NOMO-1 treated with DMSO at 0.1 percent for 48 hours (cell line): ENCODE measurements at regions not wholly inside any gene's neighbourhood (a gene's known extent, or its start where the extent isn't known, plus 50 kb on each side); places are given as distances from the start of the nearest gene placed in this dataset.

Experiments used
- DNase-seq: peaks from one replicate; lab custom pipeline; 2025; ENCODE audit not compliant: unreplicated experiment; lab: John Stamatoyannopoulos, UW

DNA sequence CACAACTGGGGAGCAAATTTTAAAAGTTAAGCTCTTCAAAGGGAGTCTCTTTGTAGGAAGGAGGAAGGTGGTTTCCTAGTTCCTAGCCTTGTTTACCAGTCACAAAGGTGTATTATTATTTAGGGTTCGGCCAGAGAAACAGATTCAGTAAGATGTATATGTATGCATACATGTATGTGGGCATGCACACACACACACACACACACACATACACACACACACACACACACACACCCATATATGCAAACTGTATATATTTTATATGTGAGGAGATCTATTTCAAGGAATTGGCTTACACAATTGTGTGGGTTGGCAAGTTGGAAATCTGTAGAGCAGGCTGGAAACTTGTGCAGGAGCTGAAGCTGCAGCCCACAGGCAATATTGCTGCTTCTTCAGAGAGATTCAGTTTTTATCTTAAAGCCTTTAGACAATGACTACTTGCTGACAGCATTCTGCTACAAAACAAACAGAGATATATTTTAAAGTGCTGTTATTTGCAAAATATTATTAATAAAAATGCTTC lies 75.3 kb upstream of the DNAH5 start:
- DNase-seq: no peak

DNA sequence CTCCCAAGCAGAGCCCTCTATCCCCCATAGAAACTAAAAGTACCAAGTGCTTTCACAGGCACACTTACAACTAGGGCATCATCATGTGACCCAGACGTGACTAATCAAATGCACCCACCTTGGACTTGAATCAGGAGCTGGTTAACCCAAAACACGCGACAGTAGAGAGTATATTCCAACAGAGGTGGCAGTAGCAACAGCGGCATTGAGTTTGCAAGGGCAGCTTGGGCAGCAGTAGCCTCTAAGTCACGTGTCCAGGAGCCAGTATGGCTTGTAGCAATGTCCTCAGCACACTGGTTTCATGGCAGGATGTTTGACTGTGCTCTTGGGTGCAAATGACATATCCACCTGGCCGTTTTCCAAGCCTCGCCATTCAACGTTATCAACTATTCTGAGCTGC lies 73.4 kb upstream of the DNAH5 start:
- no peak for DNase-seq

DNA sequence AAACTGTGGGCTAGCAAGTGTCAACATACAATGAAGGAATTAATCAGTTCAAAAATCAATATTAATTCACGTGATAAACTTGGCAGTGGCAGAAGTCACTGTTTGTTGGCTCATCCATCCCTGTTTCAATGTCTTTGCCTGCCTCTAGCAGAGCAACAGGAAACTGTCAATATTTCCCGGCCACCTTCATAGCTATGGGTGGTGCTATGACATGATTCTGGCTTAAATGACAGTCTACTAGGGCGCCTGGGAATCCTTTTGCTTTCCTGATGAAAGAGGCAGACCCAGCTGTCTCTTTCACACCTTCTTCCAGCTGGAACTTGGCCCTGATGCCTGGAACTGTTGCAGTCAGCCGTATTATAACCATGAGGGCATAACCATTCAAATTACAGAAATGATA lies 72.1 kb upstream of the DNAH5 start:
- no peak for DNase-seq

DNA sequence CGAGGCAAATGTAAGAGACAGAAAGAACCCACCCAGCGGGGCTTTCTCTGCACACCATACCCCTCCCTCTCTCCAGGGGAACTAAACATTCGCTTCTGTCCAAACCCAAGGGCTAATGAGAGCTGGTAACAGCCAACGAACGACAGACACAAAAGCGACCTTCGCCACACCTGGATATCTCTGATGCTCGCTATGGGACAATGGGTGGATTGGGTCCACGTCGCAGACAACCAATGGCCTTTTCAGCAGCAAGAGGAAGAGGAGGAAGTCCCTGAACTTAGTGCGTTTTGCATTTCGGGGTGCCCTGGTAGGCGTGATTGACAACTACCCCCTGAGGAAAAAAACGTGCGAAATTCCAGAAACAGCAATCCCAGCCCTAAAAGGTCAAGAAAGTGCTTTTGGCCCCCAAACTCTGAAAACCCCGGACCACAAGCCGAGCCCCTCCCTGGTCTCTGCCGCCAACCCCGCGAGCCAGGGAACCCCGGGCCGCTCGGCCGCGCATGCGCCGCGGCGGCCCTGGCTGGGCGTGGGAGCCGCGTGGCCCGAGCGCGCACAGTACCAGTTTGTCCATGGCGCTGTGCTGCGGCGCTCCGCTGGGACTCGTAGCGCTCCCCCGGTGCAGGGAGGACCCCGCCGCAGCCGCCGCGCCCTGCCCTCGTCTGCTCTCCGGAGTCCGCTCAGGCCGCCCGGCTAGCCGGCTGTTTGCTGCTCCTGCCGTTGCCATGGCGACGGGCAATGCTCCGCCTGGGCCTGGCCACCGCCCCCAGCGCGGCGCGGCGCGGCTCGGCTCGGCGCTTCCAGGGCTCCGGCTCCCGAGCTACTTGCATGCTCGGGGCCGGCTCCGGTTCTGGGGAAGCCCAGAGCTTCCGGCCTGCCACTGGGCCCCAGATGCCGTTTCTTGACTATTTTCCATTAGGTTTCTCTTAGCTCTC lies 66.9 kb upstream of the DNAH5 start:
- peak; percentile 80 for DNase-seq

DNA sequence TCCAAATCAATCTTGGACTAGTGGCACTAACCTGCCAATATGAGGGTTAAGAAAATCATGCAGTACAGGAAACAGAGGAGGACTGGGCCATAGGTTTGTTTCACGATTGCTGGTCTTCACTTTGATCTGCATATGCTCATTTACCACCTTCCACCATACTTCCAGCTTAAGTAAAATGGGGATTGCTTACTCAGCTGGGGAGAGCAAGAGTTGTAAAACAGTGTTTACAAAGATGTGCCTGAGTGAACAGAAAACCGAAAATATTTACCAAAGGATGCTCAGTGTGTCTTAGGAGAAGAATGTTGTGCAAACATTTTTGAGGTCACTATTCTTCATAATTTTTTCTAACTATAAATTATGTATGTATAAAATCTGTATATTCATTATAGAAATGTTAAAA lies 65.1 kb upstream of the DNAH5 start:
- DNase-seq: no peak

DNA sequence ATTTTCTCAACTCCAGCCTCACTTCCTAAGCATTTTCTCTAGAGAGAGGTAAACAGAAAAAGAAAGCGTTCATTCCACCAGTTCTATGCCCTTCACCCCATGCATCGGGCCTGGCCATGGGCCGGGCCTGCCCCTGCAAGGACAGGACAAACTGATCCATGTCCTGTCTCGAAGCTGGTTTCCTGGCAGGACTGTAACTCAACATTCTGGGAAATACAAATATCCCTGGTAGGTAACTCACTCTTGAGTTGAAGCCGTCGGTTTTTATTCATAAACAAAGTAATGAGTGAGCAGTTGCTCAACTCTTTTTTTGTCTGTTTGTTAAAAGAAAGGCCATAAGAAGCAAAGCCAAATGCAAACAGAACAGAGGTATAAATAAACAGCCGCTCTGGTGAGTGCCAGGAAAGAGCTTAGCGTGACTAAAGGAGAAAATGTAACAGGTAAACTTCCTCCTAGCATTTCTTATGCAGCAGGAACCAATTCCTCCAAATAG lies 64.4 kb upstream of the DNAH5 start:
- DNase-seq: no peak

DNA sequence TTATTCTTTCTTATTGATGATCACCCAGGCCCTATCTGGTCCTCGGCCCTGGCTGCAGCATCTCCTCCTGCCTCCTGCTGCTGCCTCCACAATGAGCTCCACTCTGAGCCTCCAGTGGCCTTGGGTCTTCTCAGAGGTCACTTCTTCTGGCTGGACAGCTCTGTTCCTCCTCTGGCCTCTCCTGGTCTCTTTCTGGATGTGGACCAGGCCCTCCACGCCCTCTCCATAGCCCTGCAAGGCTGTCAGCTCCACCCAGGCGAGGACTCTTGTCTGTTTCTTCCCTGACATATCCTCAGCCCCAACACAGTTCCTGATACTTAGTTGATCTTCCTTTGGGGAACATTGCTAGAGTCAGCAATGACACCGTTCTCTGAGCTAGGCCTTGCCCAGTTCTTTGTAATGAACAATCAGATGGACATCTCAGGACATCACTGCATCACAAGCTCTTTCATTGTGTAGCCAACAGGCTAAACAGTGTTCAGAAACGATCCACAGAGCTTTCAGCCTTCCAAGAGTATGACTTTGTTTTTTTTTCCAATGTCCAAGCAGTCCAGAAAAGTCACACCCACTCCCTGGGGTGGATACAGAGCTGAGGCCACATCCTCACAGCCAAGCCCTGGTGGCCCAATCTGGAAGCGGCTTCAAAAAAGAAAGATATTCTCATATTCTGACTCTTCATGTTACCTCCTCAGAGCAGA lies 62.5 kb upstream of the DNAH5 start:
- DNase-seq: no peak

DNA sequence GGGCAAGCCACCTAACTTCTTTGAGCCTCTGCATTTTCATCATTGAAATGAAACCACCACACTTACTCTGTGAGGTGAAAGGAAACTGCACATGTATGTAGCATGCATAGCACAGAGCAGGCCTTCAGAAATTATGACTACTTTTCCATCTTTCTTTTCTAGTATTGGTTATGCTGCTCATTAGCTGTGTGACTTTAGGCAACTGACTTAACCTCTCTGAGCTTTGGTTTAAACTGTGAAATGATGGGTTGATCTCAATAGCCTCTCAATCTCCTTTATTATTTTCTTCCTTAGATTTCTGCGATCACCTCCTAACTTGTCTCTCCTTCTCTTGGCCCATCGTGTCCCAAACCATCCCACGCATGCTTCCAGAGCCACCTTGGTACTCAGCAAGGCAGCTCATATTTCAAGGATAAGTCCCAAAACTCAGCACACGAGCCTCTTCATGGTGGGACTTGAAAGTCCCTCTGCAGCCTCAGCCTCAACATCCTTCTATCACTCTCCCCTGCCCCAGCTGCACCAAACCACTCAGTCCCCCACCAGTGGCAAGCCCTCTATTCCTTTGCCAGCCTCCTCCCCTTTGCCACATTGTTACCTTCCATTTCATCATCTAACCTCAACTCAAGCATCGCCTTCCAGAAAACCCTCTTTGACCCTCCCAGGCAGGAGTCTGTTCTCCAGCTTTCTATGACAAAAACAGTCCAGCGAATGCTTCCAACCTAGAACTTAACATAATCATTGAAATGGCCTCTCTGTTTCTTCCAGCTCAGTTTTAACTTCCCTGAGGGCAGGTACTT lies 60.3 kb upstream of the DNAH5 start:
- DNase-seq: no peak

DNA sequence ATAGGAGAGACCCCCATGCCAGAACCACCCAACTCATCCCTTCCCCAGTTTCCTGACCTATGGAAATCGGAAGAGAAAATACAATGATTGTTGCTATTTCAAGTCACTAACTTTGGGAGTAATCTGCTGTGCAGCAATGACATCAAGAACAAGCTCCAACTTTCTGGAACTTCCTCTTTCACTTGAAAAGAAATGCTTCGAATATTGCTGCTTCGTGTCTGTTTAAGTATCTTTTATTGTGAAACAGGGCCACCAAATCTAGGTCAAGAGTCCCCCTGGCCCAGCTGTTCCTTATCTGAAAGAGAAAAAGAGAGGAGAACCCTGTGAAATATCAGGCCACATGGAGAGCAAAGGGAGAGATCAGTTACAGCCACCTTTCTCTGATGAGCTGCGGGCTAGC lies 59.4 kb upstream of the DNAH5 start:
- peak; percentile 85 for DNase-seq

DNA sequence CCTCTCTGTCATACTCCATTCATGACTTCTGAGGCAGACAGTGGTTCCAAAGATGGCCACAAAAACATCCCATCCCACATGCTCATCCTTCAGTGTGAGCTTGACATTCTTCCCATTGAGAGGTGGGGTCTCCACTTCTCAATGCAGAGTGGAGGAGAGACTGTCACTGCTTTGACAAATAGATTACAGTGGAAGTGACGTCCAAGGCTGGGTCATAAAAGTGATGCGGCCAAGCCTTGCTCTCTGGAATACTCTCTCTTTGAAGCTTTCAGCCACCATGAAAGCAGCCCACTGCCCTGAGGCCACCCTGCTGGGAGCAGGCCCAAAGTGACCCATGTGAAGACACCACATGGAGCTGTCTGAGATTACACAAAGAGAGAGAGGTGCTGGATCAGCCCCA lies 59.0 kb upstream of the DNAH5 start:
- DNase-seq: no peak

DNA sequence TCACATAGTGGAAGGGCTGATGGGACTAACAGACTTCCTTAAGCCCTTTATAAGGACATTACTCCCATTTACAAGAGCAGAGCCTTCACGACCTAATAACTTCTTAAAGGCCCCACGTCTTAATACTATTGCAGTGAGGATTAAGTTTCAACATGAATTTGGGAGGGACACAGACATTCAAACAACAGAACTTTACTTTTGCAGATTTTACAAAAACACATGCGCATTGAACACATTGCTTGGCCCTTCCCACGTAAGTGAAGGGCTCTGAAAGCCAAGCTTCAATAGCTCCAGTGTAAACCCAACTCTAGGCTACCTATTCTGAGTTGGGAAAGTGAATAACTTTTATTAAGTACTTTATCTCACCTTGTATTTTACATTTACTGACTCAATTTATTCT lies 53.8 kb upstream of the DNAH5 start:
- no peak for DNase-seq

DNA sequence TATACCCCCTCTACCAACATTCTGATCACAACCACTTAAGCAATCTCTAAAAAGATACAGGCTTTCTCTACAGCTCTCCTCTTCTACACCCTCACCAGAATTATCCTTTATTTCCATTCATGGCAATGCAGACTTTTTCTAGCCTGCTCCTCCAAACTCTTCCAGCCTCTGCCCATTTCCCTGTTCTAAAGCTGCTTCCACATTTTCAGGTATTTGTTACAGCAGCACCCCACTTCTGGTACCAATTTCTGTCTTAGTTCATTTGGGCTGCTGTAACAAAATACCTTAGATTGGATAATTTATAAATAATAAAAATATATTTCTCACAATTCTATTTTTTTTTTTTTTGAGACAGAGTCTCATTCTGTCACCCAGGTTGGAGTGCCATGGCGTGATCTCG lies 53.0 kb upstream of the DNAH5 start:
- no peak for DNase-seq

DNA sequence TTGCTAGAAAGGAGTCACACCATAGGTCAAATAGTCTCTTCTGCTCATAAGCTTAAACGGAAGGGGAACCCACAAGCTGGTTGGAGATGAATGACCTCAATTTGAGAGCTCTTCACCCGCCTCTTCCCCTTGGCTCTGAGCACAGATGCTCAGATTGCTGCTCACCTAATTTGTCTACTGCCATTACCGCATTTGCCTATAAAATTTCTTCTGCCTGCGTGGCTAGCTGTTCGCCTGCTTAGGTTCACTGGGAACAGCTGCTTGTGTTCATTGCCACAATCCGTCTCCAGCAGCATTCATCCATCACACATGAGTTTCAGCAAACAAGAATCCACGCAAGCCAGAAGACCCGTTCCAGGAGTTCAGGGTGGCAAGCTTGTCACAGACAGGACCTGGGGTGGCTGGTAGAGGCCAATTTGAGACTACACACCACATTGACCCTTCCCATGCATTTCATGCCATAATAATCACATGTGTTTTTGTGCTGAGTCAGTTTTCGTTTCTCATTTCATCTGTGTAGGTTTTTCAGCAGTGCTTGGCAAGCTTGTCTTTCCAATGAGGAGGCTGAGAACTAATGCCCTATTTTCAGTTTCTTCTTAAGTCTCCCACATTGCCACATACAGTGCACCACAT lies 50.2 kb upstream of the DNAH5 start:
- peak; percentile 10 for DNase-seq
